ENCODE measurements at regions not wholly inside any gene's neighbourhood (a gene's known extent, or its start where the extent isn't known, plus 50 kb on each side); places are given as distances from the start of the nearest gene placed in this dataset.

GRCh38 chr12:14193639-14194038 is 171.8 kb upstream of the ATF7IP start:
- no peak for TF ChIP-seq GATA3 (IDR thresholded peaks at IDR 0.05; ENCODE audit: low read depth, low read length)
- TF ChIP-seq GATA2 (IDR thresholded peaks at IDR 0.05; ENCODE audit: low read depth, low read length): no peak
